HG03520 (cell line): ENCODE measurements at regions not wholly inside any gene's neighbourhood (a gene's known extent, or its start where the extent isn't known, plus 50 kb on each side); places are given as distances from the start of the nearest gene placed in this dataset.

Experiments
- ATAC-seq: cut with Tn5 transposase; IDR thresholded peaks from one replicate; pipeline ENCODE4 v1.9.1; 2021; ENCODE audit warnings: mild to moderate bottlenecking, moderate library complexity; ENCODE audit not compliant: unreplicated experiment

DNA sequence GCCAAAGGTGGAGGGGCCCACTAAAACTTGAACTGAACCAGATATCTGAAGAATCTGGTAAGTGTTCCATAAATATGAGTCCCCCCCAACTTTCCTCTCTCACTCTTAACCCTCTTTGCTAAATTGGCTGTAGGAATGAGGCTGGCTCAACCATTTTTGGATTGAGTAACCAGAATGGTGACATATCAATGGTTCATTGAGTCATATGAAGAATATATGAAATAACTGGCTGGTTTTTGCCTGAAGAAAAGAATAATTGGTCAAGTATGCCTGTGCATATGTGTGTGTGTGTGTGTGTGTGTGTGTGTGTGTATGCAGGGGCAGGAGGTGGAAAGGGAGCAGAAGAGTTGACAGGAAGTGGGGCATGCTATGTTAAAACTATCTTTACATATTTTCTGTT is 472.9 kb upstream of the THBS1 start:
- no peak for ATAC-seq

DNA sequence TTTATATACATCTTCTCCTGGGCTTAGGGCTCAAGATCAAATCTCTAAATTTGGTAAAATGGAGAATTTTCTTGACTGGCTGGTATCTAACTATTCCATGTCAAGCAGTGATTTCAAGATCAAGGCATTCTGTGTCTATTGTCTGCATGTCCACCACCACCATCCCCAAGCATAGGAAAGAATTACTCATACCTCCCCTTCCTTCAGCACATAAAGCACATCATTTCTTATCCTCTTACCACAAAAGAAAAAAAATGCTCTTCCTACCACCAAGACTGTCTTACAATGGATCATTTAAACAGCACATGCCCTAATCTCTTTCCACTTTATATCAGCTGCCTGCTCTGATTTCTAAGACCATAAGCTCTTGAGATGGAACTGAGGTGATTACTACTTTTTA is 470.5 kb upstream of the THBS1 start:
- ATAC-seq = no peak

DNA sequence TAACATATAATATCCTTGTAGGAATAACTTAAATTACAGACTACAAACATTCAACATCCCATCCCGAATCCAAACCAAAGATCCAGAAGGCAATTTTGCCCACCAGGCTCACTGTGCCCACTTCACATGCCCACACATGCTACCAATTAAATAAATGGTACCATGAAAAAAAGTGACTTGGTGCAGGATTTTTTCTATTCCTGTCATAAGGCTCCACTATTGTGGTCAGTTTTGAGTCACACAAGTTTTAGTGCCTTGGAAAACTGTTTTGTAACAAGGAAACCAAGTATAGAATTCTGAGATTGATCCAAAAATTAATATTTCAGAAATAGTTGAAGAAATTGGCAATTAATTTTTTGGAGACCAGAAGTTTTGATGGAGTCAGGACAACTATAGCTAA is 470.1 kb upstream of the THBS1 start:
- no peak for ATAC-seq

DNA sequence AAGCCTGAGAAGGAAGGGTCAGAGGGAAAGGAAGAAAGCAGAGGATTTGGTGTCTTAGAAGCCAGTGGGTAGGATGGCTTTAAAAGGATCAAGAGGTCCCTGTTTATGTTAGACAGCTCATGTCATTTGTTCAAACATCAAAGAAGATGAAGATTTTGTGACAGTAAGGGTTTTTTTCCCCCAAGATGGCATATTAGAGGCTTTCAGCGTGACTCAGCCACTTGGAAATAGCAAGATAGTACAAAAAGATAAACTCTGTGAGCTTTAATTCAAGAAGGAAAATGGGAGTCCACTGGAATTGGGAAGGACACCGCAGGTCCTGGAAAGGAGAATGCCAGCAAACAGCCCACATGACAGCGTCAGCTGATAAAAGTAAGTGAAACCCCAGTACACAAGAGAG is 467.1 kb upstream of the THBS1 start:
- no peak for ATAC-seq

DNA sequence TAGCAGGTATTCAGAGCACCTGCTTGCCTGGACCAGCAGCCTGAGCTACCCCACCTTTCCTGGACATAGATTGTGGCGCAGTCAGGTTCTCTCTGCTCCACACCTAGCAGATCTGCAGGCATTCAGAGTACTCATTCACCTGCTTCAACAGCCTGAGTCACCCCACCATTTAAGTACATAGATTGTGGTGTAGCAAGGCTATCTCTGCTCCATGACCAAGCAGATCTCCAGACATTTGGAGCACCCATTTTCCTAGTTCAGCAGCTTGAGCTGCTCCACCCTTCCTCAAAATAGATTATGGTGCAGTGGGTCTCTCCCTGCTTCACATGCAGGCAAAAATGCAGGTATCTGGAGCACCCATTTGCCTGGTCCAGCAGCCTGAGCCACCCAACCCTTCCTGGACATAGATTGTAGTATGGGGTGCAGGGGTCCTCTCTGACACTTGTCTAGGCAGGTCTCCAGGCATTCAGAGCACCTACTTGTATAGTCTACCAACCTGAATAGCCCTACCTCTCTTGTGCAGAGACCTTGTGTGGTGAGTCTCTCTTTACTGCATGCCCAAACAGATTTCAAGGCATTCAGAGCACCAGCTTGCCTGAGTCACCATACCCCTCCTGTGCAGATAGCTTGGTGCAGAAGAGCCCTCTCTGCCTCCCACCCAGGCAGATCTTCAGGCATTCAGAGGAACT is 466.0 kb upstream of the THBS1 start:
- no peak for ATAC-seq

DNA sequence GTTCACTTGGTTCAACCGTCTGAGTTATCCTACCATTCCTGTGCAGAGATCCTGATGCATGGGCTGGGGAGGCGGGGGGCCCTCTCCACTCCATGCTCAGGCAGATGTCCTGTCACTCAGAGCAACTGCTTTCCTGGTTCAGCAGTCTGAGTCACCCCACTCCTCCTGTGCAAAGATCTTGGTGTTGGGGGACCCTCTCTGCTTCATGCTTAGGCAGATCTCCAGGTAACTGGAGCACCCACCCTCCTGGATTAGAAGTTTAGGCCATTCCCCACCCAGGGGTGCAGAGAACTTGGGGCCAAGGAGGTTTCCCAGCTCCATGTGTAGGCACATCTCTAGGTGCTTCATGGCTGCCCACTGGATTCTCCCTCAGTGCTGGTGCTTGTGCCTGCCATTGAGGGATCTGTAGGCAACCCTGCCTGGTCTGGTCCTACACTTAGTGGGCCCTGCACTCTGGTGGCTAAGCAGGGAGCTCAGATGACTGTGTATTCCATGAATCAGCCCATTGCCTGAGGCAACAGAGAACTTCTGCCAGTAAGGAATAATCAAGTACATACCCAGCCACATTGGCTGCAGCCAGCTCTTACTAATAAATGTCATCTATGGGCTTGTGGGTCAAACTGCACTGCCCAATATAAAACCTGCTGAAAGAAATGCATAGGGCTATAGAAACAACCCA is 465.4 kb upstream of the THBS1 start:
- no peak for ATAC-seq

DNA sequence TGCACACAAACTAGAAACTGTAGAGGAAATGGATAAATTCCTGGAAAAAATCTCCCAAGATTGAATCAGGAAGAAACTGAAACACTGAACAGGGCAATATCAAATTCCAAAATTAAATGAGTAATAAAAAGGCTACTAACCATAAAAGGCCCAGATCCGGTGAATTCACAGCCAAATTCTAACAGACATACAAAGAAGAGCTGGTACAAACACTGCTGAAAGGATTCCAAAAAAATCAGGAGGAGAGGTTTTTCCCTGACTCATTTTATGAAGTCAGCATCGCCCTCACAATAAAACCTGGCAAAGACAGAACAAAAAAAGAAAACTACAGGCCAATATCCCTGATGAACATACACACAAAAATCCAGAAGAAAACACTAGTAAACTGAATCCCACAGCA is 462.4 kb upstream of the THBS1 start:
- ATAC-seq = no peak

DNA sequence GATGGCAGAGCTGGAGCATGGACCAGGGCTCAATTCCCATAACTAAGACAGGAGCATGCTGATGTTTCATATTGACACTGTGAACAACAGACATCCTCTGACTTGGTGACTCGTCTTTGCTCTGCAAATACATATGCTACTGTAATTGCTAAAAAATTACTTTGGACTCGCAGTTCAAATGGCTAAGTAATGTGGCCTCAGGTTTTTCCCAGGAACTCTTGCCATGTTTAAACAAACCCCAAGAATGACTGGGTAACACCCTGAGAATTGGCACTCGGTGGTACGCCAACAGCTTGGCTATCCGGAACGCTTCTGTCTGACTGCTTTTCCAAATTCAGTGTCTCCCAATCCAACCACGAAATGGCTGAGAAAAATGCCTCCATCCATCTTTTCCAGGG is 456.7 kb upstream of the THBS1 start:
- ATAC-seq = no peak

DNA sequence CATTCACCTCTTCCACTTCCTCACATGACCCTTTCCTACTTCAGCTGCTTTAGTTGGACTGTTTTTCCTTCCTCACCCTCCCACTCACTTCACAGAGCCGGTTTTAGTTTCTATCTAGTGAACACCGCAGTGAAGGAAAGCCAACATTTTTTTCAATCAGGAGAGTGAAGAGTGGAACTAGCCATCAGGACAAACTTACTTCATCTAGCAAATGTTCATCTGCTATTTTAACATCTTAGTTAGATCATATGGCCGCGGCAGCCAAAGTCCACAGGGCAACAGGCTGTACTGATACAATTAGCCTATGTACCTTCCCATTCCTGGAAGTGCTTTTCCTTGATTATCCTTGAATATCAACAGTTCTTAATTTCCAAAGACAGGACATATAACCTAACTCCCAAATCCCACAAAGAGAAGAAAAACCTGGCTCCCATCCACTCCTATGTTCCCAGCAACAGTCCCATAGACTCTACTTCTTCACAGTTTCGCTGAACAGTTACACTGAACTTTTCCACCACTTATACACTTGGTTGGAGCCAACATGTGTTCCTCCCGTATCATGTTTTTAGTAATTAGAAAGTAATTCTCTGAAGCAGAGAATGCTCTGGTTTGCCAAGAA is 456.2 kb upstream of the THBS1 start:
- ATAC-seq = no peak

DNA sequence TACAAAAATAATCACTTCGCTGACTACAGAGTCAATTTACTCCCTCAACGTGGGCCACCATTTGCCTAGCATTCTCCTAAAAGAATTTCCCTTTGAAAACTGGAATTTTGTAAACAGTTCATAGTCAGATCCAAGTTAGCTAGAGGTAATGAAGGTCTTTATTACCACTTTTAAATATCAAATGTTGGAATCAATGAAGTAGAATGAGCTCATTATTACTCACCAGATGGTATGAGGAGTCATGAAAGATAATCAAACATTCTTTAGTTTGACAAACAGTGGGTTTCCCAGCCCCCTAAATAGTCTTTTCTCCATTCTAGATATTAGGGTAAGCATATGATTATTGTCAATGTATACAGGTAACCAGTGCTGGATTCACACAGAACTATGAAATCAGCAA is 455.7 kb upstream of the THBS1 start:
- ATAC-seq = no peak

DNA sequence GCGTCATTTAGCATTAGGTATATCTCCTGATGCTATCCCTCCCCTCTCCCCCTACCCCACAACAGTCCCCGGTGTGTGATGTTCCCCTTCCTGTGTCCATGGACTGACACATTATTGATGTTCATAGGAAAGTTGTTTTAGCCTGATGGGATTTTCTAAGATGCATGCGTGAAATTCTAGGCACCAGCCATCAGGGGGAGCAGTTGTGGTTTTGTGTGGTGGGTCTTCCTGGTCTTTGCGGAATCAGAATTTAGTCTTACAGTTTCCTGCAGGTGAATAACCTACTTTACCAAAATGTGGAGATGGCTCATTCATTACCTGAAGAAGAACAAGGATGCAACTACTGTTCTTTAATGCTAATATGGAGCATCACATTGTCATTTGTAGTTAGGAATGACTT is 455.0 kb upstream of the THBS1 start:
- no peak for ATAC-seq

DNA sequence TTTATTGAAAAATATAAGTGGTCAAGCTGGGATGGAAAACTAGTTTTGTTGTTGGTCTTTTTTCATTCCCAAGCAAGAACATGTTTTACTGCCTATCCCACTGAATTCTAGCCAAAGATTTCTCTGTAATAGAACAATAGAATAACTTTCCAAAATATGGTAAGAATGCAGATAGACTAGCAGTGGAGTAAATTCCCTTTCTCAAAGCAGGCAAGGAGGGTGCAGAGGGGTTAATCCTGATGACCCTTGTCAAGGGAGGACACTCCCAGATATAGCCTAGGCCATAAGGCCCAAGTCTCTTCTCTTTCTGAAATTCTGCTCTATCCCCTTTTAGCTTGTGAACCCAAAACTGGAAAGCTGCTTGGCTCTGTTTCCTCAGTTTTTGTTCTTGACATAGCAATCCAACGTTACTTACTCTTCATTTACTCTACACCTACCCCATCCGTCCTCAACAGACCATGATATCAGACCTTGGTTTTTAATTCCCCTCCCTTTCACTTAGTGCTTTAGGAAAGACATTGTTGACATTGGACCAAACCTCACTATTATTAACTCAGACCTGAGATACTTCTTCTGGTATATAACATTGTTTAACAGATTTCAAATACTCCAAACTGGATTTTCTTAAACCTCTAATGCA is 453.6 kb upstream of the THBS1 start:
- no peak for ATAC-seq

DNA sequence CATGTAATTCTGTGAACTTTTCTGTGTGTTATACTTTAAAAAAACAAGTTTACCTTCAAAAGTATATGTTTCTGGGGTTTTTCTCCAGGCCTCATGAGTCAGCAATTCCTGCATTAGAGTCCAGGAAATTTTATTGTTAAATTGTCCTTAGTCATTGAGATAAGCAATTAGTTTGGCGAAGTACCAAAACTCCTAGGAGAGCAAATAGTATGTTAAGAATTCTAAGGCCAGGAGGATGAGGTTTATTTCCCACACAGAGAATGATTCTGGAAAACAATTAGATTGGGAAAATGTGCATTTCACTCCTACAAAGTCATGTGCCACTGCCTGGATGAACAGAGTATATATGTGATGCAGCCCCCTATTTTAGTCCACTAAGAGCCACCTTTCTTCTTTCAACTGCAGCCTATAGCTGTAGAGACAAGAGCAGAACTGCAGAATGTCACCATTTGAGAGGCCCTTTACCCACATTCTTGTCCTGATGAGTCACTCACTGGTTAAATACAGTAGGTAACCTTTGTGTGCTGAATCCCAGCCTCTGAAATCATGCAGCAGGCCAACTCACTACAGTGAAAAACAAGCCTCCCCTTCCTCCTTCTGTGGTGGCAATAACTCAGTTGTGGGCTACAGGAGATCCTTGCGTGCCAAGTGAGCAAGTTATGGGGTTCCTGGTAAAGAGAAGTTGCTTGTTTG is 452.8 kb upstream of the THBS1 start:
- ATAC-seq = no peak

DNA sequence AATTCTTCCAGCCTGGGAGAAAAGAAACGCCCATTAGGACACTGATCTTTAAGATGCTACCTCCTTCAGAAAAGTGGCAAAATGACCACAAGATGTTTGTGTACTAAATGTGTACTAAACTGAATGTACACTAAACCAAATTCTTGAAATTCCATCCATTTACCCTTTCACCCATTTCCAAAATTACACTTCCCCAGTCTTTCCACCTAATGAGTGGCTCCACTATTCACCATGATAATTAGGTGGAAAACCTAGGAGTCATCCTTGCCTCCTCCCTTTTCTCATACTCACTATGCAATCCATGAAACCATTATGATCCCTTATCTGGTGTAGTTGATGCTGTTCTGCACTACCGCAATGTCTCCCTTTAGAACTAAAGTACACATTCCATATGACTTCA is 452.1 kb upstream of the THBS1 start:
- ATAC-seq = no peak

DNA sequence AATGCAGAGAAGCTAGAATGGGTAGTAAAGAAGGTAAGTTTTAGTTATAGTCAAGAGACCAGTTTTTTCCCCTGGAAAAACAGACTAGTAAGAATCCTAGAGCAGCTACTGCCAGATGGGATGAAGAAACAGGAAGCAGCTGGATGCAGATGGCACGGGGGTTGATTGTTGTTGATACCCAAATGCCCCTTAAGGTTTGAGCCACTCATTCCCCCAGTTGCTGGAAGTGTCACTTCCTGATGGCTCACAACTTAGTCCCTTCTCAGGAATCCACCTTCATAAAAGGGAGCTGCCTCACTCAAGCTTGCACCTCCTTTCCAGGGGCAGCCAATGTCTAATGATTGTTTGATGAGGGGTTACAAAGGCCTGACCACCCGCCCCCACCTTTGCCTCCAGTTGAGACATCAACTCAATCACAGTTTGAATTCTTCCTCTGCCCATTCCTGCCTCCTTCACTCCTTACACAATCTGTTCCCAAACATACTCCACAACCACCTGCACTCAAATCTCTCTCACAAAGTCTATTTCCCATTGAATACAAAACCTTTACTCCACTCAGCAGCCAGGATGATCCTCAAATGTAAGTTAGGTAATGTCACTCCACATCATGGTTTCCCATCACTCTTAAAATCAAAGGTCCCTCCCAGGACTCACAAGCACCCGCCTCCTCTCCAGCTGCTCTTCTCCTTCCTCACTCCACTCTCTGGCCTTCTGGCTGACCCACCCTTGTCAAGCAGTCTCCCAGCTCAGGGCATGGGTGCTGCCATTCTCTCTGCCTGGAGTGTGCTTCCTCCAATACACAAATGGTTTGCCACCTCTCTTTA is 450.1 kb upstream of the THBS1 start:
- no peak for ATAC-seq

DNA sequence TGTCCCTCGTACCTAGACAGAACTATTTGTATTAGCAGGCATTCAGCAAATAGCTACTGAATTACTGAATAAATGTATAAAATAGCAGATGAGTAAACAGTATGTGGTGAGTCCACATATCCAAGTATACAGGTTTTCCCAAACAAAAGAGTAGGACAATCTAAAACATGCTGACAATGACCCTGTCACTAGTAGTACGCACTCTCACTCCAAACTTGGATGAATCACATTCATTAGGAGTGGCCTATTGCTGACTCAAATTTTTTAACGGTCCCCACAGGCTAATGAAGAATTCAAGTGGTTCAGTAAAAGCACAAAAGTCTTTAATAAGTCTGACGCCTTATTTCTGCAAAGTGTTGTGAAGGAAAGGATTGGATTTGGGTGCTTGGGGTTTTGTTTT is 449.3 kb upstream of the THBS1 start:
- no peak for ATAC-seq

DNA sequence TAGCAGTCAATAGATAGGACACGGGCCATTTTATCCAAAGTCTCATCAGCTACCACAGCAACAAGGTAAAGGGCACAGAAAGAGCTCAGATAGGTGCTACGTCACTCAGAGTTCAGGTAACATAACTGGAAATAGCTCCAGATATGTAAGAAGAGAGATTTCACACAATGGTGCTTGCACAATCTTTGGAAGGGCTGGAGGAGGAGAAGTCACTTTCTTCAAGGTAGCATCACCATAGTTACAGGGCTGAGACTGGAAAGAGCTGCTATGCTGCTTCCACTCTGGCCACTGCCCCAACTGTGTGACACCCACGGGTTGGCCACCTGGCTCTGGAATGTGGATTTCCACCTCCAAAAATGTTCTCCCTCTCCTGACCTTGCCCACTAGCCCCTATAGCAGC is 448.8 kb upstream of the THBS1 start:
- no peak for ATAC-seq

DNA sequence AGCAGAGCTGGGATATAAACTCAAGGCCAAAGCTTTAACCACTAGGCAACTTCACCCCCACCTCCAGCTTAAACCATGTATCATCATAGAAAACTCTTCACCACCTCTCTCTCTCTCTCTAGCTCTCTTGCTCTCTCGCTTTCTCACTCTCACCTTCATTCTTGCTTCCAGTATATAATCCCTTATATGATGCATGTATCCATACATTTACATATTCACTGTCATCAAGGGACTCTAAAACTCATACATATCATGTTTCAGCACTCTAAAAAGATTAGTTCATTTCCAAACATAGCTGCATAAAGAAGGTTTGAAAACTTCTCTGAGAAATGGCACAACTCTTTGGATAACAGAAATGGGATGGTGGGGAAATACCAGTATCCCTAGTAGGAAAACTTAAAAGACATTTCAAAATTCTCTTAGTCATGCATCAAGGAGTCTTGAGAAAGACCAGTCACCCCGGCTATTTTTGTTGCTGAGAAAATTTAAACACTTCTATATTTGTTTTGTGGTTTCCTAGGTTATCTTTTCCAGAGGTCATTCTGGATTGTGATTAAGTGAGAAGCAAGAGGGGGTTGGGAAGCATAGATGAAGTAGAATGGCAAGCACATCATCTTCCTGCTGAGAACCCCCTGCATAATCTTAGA is 447.8 kb upstream of the THBS1 start:
- no peak for ATAC-seq

DNA sequence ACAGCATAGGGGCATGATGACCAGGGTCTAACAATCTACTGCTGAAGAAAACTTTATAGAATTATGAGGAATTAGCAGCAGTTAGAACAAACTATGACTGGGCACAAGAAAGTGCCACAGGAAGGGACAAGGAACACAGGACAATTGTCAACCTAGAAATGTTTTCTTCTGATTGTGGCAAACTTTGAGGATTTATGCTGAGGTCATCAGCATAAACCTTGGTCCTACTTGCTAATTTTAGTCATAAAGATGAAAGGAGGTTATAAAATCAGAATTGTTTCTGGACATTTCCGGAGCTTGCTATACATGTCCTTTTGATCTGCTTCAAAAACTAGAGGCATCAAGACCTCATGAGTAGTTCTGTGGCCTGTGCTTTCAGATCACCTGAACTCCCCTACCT is 446.6 kb upstream of the THBS1 start:
- no peak for ATAC-seq

DNA sequence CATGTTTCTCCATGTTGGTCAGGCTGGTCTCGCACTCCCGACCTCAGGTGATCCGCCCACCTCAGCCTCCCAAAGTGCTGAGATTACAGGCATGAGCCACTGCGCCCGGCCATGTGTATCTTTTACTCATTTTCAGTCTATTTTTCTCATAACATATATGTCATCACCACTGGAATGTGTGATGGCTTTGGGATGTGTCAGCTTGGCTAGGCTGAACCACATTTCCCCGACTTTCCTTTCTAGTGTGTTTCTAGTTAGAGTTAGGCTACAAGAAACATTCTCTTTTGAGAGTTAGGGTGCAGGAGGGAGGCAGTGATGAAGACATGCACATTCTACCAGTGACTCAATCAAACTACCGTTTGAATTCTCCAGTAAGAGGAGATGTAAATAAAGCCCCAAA is 444.9 kb upstream of the THBS1 start:
- ATAC-seq = no peak
